ENCODE measurements at regions not wholly inside any gene's neighbourhood (a gene's known extent, or its start where the extent isn't known, plus 50 kb on each side); places are given as distances from the start of the nearest gene placed in this dataset.

DNA sequence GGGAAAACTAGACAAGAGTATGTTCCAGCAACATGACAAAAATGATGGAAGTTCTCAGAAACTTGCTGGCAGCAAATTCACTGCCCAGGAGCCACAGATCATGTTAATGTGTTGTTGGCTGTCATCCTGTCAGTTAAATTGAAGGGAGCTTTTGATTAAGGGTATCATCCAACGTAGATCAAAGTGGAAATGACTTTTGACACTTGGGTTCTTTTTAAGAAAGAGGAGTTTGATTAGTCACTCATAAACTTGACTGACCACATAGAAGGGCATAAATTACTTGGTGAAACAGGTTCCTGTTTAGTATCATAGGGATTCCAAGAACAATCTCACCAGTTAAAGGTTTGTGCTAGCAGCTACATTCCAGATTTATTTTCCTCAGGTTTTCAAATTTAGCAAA lies 288.7 kb downstream of the CSNK1G3 start:
- TF ChIP-seq, protein P1, sequence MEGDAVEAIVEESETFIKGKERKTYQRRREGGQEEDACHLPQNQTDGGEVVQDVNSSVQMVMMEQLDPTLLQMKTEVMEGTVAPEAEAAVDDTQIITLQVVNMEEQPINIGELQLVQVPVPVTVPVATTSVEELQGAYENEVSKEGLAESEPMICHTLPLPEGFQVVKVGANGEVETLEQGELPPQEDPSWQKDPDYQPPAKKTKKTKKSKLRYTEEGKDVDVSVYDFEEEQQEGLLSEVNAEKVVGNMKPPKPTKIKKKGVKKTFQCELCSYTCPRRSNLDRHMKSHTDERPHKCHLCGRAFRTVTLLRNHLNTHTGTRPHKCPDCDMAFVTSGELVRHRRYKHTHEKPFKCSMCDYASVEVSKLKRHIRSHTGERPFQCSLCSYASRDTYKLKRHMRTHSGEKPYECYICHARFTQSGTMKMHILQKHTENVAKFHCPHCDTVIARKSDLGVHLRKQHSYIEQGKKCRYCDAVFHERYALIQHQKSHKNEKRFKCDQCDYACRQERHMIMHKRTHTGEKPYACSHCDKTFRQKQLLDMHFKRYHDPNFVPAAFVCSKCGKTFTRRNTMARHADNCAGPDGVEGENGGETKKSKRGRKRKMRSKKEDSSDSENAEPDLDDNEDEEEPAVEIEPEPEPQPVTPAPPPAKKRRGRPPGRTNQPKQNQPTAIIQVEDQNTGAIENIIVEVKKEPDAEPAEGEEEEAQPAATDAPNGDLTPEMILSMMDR (IDR thresholded peaks at IDR 0.05), result no peak
- TF ChIP-seq EZH2 (IDR thresholded peaks at IDR 0.05; ENCODE audit: borderline replicate concordance, insufficient read depth, low read depth, low read length, poor library complexity, severe bottlenecking), result no peak
